ENCODE measurements at regions not wholly inside any gene's neighbourhood (a gene's known extent, or its start where the extent isn't known, plus 50 kb on each side); places are given as distances from the start of the nearest gene placed in this dataset.

GRCh38 chr6:160851031-160851430 is 140.5 kb upstream of the MAP3K4 start:
- TF ChIP-seq CTCF (IDR thresholded peaks at IDR 0.05; ENCODE audit: insufficient read depth, low read depth, low read length) (no peak), EZH2 (IDR thresholded peaks at IDR 0.05; ENCODE audit: insufficient read depth, low read length) (no peak)

All from astrocyte (in vitro differentiated cells and primary cell).